ENCODE measurements at regions not wholly inside any gene's neighbourhood (a gene's known extent, or its start where the extent isn't known, plus 50 kb on each side); places are given as distances from the start of the nearest gene placed in this dataset.

- Histone ChIP-seq H2AFZ (ENCODE audit: low read length) (no peak overlapping the region), H3K4me1 (ENCODE audit: insufficient read depth, low read length) (no peaks in the 10 kb centered on the region), H4K20me1 (ENCODE audit: insufficient read depth, low read length) (no peaks in the 10 kb centered on the region), H3K4me2 (ENCODE audit: low read depth, low read length) (no peak overlapping the region), H3K27me3 (ENCODE audit: control insufficient read depth in 1 of 2, insufficient read depth in 2 of 2, low read length in 2 of 2) (peaks cover 3 to 24% of the 10 kb centered on the region in 2 experiments; a peak in 2 of 5 replicates), H3K79me2 (ENCODE audit: insufficient read depth, low read length) (no peaks in the 10 kb centered on the region), H3K27ac (ENCODE audit: extremely low read length, insufficient read depth, low read length) (no peak overlapping the region), H3K9ac (ENCODE audit: insufficient read depth, low read depth, low read length) (no peak overlapping the region), H3K9me3 (ENCODE audit: low read length) (no peaks in the 10 kb centered on the region), H3K36me3 (replicated peaks in 1 of 2; ENCODE audit: control insufficient read depth in 1 of 2, insufficient read depth in 2 of 2, low read length in 2 of 2) (no peaks in the 10 kb centered on the region), H3K4me3 (replicated peaks in 1 of 3; ENCODE audit: insufficient read depth in 1 of 3, low read depth in 2 of 3, low read length in 3 of 3) (no peak overlapping the region)
- ATAC-seq, result no peak
- no peak for FAIRE-seq
- ChIA-PET CTCF (ENCODE audit: low intra/inter-chr PET ratio, low total read pairs) (no interaction called here), POLR2A (no interaction called here)
- TF ChIP-seq MIER3 (CRISPR knock-in tag; IDR thresholded peaks at IDR 0.05; ENCODE audit: borderline replicate concordance), result no peak
- no peak for TF ChIP-seq ZNF576 (CRISPR knock-in tag; IDR thresholded peaks at IDR 0.05)
- no peak for TF ChIP-seq ZNF839 (CRISPR knock-in tag; IDR thresholded peaks at IDR 0.05; ENCODE audit: borderline replicate concordance)
- no peak for TF ChIP-seq ZNF430 (CRISPR knock-in tag; IDR thresholded peaks at IDR 0.05)
- TF ChIP-seq FOXK2 (IDR thresholded peaks at IDR 0.05), result no peak
- TF ChIP-seq ZNF788 (CRISPR knock-in tag; IDR thresholded peaks at IDR 0.05; ENCODE audit: borderline replicate concordance), result no peak
- no peak for TF ChIP-seq HNRNPLL (IDR thresholded peaks at IDR 0.05; ENCODE audit: low read depth, low read length, poor library complexity, severe bottlenecking)
- DNase-seq (ENCODE audit: low spot score), result no peak
- in situ Hi-C loops (cut with HindIII; ENCODE audit: extremely low pct_ligation_motif_present, low pct_unique_long_range_greater_than_20kb) (no loop called here), intact Hi-C loops (cut with micrococcal nuclease; ENCODE audit: unreplicated experiment) (no loop called here)
- no TSS peak for BruUV-seq (replicated peaks)
- WGBS (ENCODE audit: low lambda C conversion rate), result 7% methylated on average over 1 of the region's 3 CpGs
Measured at GRCh38 chr14:98888281-98888680, 383.7 kb downstream of the BCL11B start.

- FAIRE-seq (no peak), ATAC-seq (no peak), DNase-seq (ENCODE audit: low spot score) (no peak)
- no peaks in the 10 kb centered on the region for H3K9me3 ChIP-seq (ENCODE audit: low read length)
- H3K4me1 ChIP-seq (ENCODE audit: insufficient read depth, low read length), result no peaks in the 10 kb centered on the region
- intact Hi-C loops (cut with micrococcal nuclease; ENCODE audit: unreplicated experiment) (no loop called here), in situ Hi-C loops (cut with HindIII; ENCODE audit: extremely low pct_ligation_motif_present, low pct_unique_long_range_greater_than_20kb) (no loop called here)
- no TSS peak for BruUV-seq (replicated peaks)
- H3K4me2 ChIP-seq (ENCODE audit: low read depth, low read length), result no peak overlapping the region
- no peak overlapping the region for H2AFZ ChIP-seq (ENCODE audit: low read length)
- H3K79me2 ChIP-seq (ENCODE audit: insufficient read depth, low read length), result no peaks in the 10 kb centered on the region
- 20% methylated on average over 11 of the region's 11 CpGs for WGBS (ENCODE audit: low lambda C conversion rate)
- ChIA-PET POLR2A (no interaction called here), CTCF (ENCODE audit: low intra/inter-chr PET ratio, low total read pairs) (no interaction called here)
- H3K4me3 ChIP-seq (replicated peaks in 1 of 3; ENCODE audit: insufficient read depth in 1 of 3, low read depth in 2 of 3, low read length in 3 of 3), result no peak overlapping the region
- H3K9ac ChIP-seq (ENCODE audit: insufficient read depth, low read depth, low read length), result no peak overlapping the region
- H3K27ac ChIP-seq (ENCODE audit: extremely low read length, insufficient read depth, low read length), result no peak overlapping the region
- peaks cover 3 to 24% of the 10 kb centered on the region in 2 experiments; a peak in 2 of 5 replicates for H3K27me3 ChIP-seq (ENCODE audit: control insufficient read depth in 1 of 2, insufficient read depth in 2 of 2, low read length in 2 of 2)
- H4K20me1 ChIP-seq (ENCODE audit: insufficient read depth, low read length), result no peaks in the 10 kb centered on the region
- no peaks in the 10 kb centered on the region for H3K36me3 ChIP-seq (replicated peaks in 1 of 2; ENCODE audit: control insufficient read depth in 1 of 2, insufficient read depth in 2 of 2, low read length in 2 of 2)
- TF ChIP-seq CEBPB (IDR thresholded peaks at IDR 0.05; ENCODE audit: borderline replicate concordance, low read depth, low read length) (no peak), ZNF746 (CRISPR knock-in tag; IDR thresholded peaks at IDR 0.05) (no peak), ZNF362 (CRISPR knock-in tag; IDR thresholded peaks at IDR 0.05; ENCODE audit: borderline replicate concordance) (no peak)
- TF ChIP-seq, protein P1, sequence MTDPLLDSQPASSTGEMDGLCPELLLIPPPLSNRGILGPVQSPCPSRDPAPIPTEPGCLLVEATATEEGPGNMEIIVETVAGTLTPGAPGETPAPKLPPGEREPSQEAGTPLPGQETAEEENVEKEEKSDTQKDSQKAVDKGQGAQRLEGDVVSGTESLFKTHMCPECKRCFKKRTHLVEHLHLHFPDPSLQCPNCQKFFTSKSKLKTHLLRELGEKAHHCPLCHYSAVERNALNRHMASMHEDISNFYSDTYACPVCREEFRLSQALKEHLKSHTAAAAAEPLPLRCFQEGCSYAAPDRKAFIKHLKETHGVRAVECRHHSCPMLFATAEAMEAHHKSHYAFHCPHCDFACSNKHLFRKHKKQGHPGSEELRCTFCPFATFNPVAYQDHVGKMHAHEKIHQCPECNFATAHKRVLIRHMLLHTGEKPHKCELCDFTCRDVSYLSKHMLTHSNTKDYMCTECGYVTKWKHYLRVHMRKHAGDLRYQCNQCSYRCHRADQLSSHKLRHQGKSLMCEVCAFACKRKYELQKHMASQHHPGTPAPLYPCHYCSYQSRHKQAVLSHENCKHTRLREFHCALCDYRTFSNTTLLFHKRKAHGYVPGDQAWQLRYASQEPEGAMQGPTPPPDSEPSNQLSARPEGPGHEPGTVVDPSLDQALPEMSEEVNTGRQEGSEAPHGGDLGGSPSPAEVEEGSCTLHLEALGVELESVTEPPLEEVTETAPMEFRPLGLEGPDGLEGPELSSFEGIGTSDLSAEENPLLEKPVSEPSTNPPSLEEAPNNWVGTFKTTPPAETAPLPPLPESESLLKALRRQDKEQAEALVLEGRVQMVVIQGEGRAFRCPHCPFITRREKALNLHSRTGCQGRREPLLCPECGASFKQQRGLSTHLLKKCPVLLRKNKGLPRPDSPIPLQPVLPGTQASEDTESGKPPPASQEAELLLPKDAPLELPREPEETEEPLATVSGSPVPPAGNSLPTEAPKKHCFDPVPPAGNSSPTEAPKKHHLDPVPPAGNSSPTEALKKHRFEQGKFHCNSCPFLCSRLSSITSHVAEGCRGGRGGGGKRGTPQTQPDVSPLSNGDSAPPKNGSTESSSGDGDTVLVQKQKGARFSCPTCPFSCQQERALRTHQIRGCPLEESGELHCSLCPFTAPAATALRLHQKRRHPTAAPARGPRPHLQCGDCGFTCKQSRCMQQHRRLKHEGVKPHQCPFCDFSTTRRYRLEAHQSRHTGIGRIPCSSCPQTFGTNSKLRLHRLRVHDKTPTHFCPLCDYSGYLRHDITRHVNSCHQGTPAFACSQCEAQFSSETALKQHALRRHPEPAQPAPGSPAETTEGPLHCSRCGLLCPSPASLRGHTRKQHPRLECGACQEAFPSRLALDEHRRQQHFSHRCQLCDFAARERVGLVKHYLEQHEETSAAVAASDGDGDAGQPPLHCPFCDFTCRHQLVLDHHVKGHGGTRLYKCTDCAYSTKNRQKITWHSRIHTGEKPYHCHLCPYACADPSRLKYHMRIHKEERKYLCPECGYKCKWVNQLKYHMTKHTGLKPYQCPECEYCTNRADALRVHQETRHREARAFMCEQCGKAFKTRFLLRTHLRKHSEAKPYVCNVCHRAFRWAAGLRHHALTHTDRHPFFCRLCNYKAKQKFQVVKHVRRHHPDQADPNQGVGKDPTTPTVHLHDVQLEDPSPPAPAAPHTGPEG (CRISPR knock-in tag; IDR thresholded peaks at IDR 0.05), result no peak
Measured at GRCh38 chr14:98888927-98889835, 382.8 kb downstream of the BCL11B start.

Measured in HepG2 (cell line).